Liver (tissue), 8 donors: ENCODE measurements at regions not wholly inside any gene's neighbourhood (a gene's known extent, or its start where the extent isn't known, plus 50 kb on each side); places are given as distances from the start of the nearest gene placed in this dataset.
"Not testable (repeated sequence)": the region's sequence is repeated elsewhere in the genome, so short reads cannot be mapped to it uniquely, and the experiment has no call there.

Experiments used
- DNase-seq: peaks from one replicate; pipeline ENCODE4 v3.0.0-alpha.2; 2017; ENCODE audit warnings: low spot score
- H3K27ac ChIP-seq, 2 donors: one replicate each; pipeline ENCODE4 v1.7.0; 2013; ENCODE audit warnings: inconsistent platforms in 2 of 2, low read length in 2 of 2, control low read depth in 1 of 2, low read depth in 1 of 2, mild to moderate bottlenecking in 1 of 2
- H3K27me3 ChIP-seq, 4 donors: one replicate each; pipeline versions ENCODE4 v1.6.1 to v1.7.0; 2013; ENCODE audit warnings: low read length in 3 of 4, inconsistent platforms in 1 of 4, mild to moderate bottlenecking in 1 of 4, moderate library complexity in 1 of 4; ENCODE audit not compliant: control insufficient read depth in 4 of 4, insufficient read depth in 4 of 4
- H3K36me3 ChIP-seq, 4 donors: one replicate each; pipeline versions ENCODE4 v1.6.1 to v1.7.0; 2013; ENCODE audit warnings: low read length in 3 of 4, mild to moderate bottlenecking in 3 of 4, low read depth in 1 of 4, moderate library complexity in 1 of 4; ENCODE audit not compliant: control insufficient read depth in 4 of 4, insufficient read depth in 3 of 4
- H3K4me1 ChIP-seq, 4 donors: one replicate each; pipeline versions ENCODE4 v1.6.1 to v1.7.0; 2013; ENCODE audit warnings: low read length in 3 of 4, mild to moderate bottlenecking in 3 of 4, moderate library complexity in 1 of 4; ENCODE audit not compliant: control insufficient read depth in 4 of 4, insufficient read depth in 4 of 4
- H3K4me3 ChIP-seq, 3 donors: one replicate each; pipeline versions ENCODE4 v1.6.1 to v1.7.0; 2013; ENCODE audit warnings: low read length in 3 of 3, control low read depth in 1 of 3, low read depth in 1 of 3, mild to moderate bottlenecking in 1 of 3
- H3K9ac ChIP-seq, 2 donors: one replicate each; pipeline ENCODE4 v1.7.0; 2013; ENCODE audit warnings: low read length in 2 of 2, mild to moderate bottlenecking in 2 of 2, moderate library complexity in 2 of 2, control low read depth in 1 of 2, low read depth in 1 of 2
- H3K9me3 ChIP-seq, 4 donors: one replicate each; pipeline versions ENCODE4 v1.6.1 to v1.7.0; 2013; ENCODE audit warnings: low read length in 3 of 4; ENCODE audit not compliant: control insufficient read depth in 4 of 4
- ATF3 ChIP-seq: IDR thresholded peaks from 2 replicates; pipeline ENCODE4 v1.6.1; 2016; ENCODE audit warnings: antibody characterized with exemption
- EGR1 ChIP-seq, 2 donors: IDR thresholded peaks; 2 replicates each; pipeline ENCODE4 v1.6.1; 2016 to 2018; ENCODE audit warnings: antibody characterized with exemption in 2 of 2, low read depth in 2 of 2
- FOXA1 ChIP-seq: IDR thresholded peaks from 2 replicates; pipeline ENCODE4 v1.6.1; 2016; ENCODE audit warnings: antibody characterized with exemption
- FOXA2 ChIP-seq: IDR thresholded peaks from 2 replicates; pipeline ENCODE4 v1.6.1; 2016; ENCODE audit warnings: antibody characterized with exemption
- GABPA ChIP-seq, 2 donors: IDR thresholded peaks in 1 of 2; conservative IDR thresholded peaks in 1 of 2; 2 replicates each; pipeline ENCODE4 v1.6.1; 2016; ENCODE audit warnings: antibody characterized with exemption in 2 of 2, mild to moderate bottlenecking in 1 of 2, moderate library complexity in 1 of 2
- HNF4A ChIP-seq, 2 donors: conservative IDR thresholded peaks; 2 replicates each; pipeline ENCODE4 v1.6.1; 2016; ENCODE audit warnings: antibody characterized with exemption in 2 of 2, mild to moderate bottlenecking in 2 of 2
- HNF4G ChIP-seq: IDR thresholded peaks from 2 replicates; pipeline ENCODE4 v1.6.1; 2016; ENCODE audit warnings: antibody characterized with exemption
- JUND ChIP-seq, 2 donors: IDR thresholded peaks; 2 replicates each; pipeline ENCODE4 v1.6.1; 2016; ENCODE audit warnings: antibody characterized with exemption in 2 of 2
- NR2F2 ChIP-seq: IDR thresholded peaks from 2 replicates; pipeline ENCODE4 v1.6.1; 2016; ENCODE audit warnings: antibody characterized with exemption
- RAD21 ChIP-seq, 2 donors: IDR thresholded peaks; 2 replicates each; pipeline ENCODE4 v1.6.1; 2016; ENCODE audit warnings: antibody characterized with exemption in 2 of 2, mild to moderate bottlenecking in 2 of 2
- RXRA ChIP-seq, 2 donors: IDR thresholded peaks; 2 replicates each; pipeline ENCODE4 v1.6.1; 2017 to 2018; ENCODE audit warnings: antibody characterized with exemption in 2 of 2, mild to moderate bottlenecking in 1 of 2
- SP1 ChIP-seq: IDR thresholded peaks from 2 replicates; pipeline ENCODE4 v1.6.1; 2018; ENCODE audit warnings: antibody characterized with exemption, mild to moderate bottlenecking
- TAF1 ChIP-seq: conservative IDR thresholded peaks from 2 replicates; pipeline ENCODE4 v1.6.1; 2016; ENCODE audit warnings: antibody characterized with exemption, mild to moderate bottlenecking
- YY1 ChIP-seq: IDR thresholded peaks from 2 replicates; pipeline ENCODE4 v1.6.1; 2016; ENCODE audit warnings: antibody characterized with exemption, mild to moderate bottlenecking
- WGBS: extraction: QIAGEN DNeasy Blood & Tissue Kit; methylation state at CpG from one replicate; pipeline ENCODE4 v1.1.7; 2013; 5-methylcytosine and 5-hydroxymethylcytosine counted together
- TF ChIP-seq, protein P1 (sequence below): IDR thresholded peaks from 2 replicates; pipeline ENCODE4 v1.6.1; 2016; ENCODE audit warnings: antibody characterized with exemption
- TF ChIP-seq, protein P2 (sequence below): IDR thresholded peaks from 2 replicates; pipeline ENCODE4 v1.6.1; 2016; ENCODE audit warnings: antibody characterized with exemption, mild to moderate bottlenecking
- TF ChIP-seq, protein P3 (sequence below): fragments of 150-350 bp; IDR thresholded peaks from 2 replicates; pipeline ENCODE4 v1.5.1; 2017; ENCODE audit warnings: improper control_type of control experiment, low read depth, low read length; ENCODE audit not compliant: missing input control
- donor health status: healthy.
- donor health status: healthy.
- donor health status: healthy.
- donor health status: healthy.
- donor health status: healthy.

DNA sequence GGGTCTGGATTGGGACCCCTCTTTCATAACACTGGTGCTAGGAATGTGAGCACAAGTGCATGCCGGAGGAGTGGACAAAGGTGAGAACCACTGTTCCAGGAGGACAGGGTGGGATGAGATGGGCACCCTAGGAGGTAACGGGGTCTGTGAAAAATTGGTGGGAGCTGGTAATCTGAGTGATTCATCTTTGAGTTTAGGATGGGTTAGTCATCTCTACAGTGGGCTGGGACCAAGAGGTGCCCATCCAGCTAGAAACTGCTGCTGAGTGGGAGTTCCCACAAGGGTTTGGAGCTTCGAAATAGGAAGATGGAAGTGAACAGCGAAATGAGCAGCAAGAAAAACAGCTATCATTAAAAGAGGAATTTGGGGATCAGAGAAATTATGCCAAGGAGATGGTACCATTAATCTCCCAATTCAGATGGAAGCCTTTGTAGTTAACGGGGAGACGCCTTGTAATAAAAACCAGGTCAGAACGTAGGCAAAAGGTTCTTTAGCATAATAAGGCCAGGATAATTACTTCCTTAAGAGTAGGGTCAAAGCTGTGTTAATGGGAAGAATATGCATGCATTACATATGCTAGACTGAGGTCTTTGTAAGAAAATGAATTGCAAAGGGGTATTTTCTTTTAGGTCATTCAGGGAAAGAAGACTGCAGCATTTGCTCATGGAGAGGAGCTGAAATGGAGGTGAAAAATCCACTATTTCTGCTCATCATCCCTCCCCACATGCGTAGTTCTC, 55.5 kb downstream of the OLFML3 start:
- DNase-seq = no peak
- Histone ChIP-seq H3K4me1 (no peaks in the 10 kb centered on the region), H3K9me3 (no peaks in the 10 kb centered on the region), H3K27ac (no peak overlapping the region), H3K4me3 (no peak overlapping the region), H3K36me3 (no peaks in the 10 kb centered on the region), H3K9ac (no peak overlapping the region), H3K27me3 (peaks cover 0 to 4% (median 0%) of the 10 kb centered on the region in 4 donors)
- WGBS = 72% methylated on average over 8 of the region's 8 CpGs
- TF ChIP-seq TAF1 (no peak), NR2F2 (no peak), FOXA2 (no peak), RXRA (IDR thresholded peaks at IDR 0.05) (no peak), ATF3 (no peak), JUND (IDR thresholded peaks at IDR 0.05) (no peak), HNF4G (no peak), RAD21 (IDR thresholded peaks at IDR 0.05) (no peak), SP1 (no peak), HNF4A (conservative IDR thresholded peaks at IDR 0.05) (no peak), FOXA1 (no peak), GABPA (IDR thresholded peaks at IDR 0.05 in 1 of 2, conservative IDR thresholded peaks at IDR 0.05 in 1 of 2) (no peak)
- TF ChIP-seq, protein P1, sequence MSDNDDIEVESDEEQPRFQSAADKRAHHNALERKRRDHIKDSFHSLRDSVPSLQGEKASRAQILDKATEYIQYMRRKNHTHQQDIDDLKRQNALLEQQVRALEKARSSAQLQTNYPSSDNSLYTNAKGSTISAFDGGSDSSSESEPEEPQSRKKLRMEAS = no peak
- TF ChIP-seq, protein P2, sequence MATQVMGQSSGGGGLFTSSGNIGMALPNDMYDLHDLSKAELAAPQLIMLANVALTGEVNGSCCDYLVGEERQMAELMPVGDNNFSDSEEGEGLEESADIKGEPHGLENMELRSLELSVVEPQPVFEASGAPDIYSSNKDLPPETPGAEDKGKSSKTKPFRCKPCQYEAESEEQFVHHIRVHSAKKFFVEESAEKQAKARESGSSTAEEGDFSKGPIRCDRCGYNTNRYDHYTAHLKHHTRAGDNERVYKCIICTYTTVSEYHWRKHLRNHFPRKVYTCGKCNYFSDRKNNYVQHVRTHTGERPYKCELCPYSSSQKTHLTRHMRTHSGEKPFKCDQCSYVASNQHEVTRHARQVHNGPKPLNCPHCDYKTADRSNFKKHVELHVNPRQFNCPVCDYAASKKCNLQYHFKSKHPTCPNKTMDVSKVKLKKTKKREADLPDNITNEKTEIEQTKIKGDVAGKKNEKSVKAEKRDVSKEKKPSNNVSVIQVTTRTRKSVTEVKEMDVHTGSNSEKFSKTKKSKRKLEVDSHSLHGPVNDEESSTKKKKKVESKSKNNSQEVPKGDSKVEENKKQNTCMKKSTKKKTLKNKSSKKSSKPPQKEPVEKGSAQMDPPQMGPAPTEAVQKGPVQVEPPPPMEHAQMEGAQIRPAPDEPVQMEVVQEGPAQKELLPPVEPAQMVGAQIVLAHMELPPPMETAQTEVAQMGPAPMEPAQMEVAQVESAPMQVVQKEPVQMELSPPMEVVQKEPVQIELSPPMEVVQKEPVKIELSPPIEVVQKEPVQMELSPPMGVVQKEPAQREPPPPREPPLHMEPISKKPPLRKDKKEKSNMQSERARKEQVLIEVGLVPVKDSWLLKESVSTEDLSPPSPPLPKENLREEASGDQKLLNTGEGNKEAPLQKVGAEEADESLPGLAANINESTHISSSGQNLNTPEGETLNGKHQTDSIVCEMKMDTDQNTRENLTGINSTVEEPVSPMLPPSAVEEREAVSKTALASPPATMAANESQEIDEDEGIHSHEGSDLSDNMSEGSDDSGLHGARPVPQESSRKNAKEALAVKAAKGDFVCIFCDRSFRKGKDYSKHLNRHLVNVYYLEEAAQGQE = no peak
- TF ChIP-seq, protein P3, sequence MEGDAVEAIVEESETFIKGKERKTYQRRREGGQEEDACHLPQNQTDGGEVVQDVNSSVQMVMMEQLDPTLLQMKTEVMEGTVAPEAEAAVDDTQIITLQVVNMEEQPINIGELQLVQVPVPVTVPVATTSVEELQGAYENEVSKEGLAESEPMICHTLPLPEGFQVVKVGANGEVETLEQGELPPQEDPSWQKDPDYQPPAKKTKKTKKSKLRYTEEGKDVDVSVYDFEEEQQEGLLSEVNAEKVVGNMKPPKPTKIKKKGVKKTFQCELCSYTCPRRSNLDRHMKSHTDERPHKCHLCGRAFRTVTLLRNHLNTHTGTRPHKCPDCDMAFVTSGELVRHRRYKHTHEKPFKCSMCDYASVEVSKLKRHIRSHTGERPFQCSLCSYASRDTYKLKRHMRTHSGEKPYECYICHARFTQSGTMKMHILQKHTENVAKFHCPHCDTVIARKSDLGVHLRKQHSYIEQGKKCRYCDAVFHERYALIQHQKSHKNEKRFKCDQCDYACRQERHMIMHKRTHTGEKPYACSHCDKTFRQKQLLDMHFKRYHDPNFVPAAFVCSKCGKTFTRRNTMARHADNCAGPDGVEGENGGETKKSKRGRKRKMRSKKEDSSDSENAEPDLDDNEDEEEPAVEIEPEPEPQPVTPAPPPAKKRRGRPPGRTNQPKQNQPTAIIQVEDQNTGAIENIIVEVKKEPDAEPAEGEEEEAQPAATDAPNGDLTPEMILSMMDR = no peak

- Histone ChIP-seq H3K27ac (no peak overlapping the region), H3K27me3 (peaks cover 0 to 4% (median 0%) of the 10 kb centered on the region in 4 donors), H3K4me1 (no peaks in the 10 kb centered on the region), H3K9ac (no peak overlapping the region), H3K36me3 (no peaks in the 10 kb centered on the region), H3K9me3 (no peaks in the 10 kb centered on the region), H3K4me3 (no peak overlapping the region)
- DNase-seq = no peak
- WGBS = 97% methylated on average over 4 of the region's 4 CpGs
- TF ChIP-seq FOXA1 (no peak), EGR1 (IDR thresholded peaks at IDR 0.05; ENCODE audit: low read depth in 2 of 2) (no peak), RXRA (IDR thresholded peaks at IDR 0.05) (no peak), FOXA2 (no peak), SP1 (no peak), HNF4A (conservative IDR thresholded peaks at IDR 0.05) (no peak), JUND (IDR thresholded peaks at IDR 0.05) (no peak), TAF1 (no peak), RAD21 (IDR thresholded peaks at IDR 0.05) (no peak), HNF4G (no peak), YY1 (no peak), NR2F2 (no peak), GABPA (IDR thresholded peaks at IDR 0.05 in 1 of 2, conservative IDR thresholded peaks at IDR 0.05 in 1 of 2) (no peak)
- TF ChIP-seq, protein P1 = no peak
- TF ChIP-seq, protein P3 = no peak
These were observed 56.0 kb downstream of the OLFML3 start for GRCh38 chr1:114035304-114035700.

DNA sequence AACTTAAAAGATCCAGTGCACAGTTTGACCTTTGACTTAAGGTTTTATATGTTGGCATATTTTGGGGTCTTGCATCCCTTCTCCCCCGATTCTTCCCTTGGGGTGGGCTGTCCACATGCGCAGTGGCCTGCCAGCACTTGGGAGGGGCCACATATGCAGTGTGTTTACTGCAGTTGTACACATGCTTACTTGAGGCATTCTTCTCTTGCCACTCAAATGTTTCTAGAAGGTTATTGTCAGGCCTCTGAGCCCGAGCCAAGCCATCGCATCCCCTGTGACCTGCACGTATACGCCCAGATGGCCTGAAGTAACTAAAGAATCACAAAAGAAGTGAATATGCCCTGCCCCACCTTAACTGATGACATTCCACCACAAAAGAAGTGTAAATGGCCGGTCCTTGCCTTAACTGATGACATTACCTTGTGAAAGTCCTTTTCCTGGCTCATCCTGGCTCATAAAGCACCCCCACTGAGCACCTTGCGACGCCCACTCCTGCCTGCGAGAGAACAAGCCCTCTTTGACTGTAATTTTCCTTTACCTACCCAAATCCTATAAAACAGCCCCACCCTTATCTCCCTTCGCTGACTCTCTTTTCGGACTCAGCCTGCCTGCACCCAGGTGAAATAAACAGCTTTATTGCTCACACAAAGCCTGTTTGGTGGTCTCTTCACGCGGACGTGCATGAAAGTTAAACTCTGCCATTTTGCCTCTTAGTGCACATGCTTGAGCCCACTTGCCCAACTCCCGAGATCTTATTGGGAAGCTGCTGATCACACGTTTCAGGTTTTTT, 57.8 kb downstream of the OLFML3 start:
- not testable (repeated sequence) for H3K27me3 ChIP-seq, H3K27ac ChIP-seq, DNase-seq, H3K4me1 ChIP-seq, H3K4me3 ChIP-seq, H3K9me3 ChIP-seq, H3K36me3 ChIP-seq, H3K9ac ChIP-seq
- WGBS = 82% methylated on average over 17 of the region's 17 CpGs
